HEK293 (cell line): ENCODE measurements at regions not wholly inside any gene's neighbourhood (a gene's known extent, or its start where the extent isn't known, plus 50 kb on each side); places are given as distances from the start of the nearest gene placed in this dataset.

Experiments
- BCL11B ChIP-seq: fragments of 450-650 bp; formaldehyde crosslinking; IDR thresholded peaks from 2 replicates; pipeline ENCODE4 v1.5.1; 2016; ENCODE audit warnings: low read depth, missing biosample characterization, missing genetic modification characterization
- CTCF ChIP-seq: fragments of 450-650 bp; formaldehyde crosslinking; IDR thresholded peaks from 2 replicates; pipeline ENCODE4 v1.5.1; 2016; ENCODE audit warnings: missing biosample characterization, missing genetic modification characterization
- PRDM1 ChIP-seq: fragments of 450-650 bp; formaldehyde crosslinking; IDR thresholded peaks from 2 replicates; pipeline ENCODE4; 2016; ENCODE audit warnings: missing biosample characterization, missing genetic modification characterization
- PRDM10 ChIP-seq: fragments of 450-650 bp; formaldehyde crosslinking; IDR thresholded peaks from 2 replicates; pipeline ENCODE4 v1.5.1; 2016; ENCODE audit warnings: missing biosample characterization, missing genetic modification characterization
- REST ChIP-seq: fragments of 450-650 bp; formaldehyde crosslinking; IDR thresholded peaks from 2 replicates; pipeline ENCODE4 v1.5.1; 2016; ENCODE audit warnings: missing biosample characterization, missing genetic modification characterization
- TCF7L2 ChIP-seq: IDR thresholded peaks from 2 replicates; pipeline ENCODE4 v1.6.1; 2011; ENCODE audit warnings: low read depth, mild to moderate bottlenecking, inconsistent platforms, low read length, moderate library complexity, borderline replicate concordance
- YY1 ChIP-seq: fragments of 450-650 bp; formaldehyde crosslinking; IDR thresholded peaks from 2 replicates; pipeline ENCODE4 v1.5.1; 2018; ENCODE audit warnings: missing biosample characterization, missing genetic modification characterization
- ZNF175 ChIP-seq: fragments of 450-650 bp; formaldehyde crosslinking; IDR thresholded peaks from 2 replicates; pipeline ENCODE4 v1.5.1; 2016; ENCODE audit warnings: missing biosample characterization, missing genetic modification characterization
- ZNF692 ChIP-seq: fragments of 450-650 bp; formaldehyde crosslinking; IDR thresholded peaks from 2 replicates; pipeline ENCODE4 v1.5.1; 2016; ENCODE audit warnings: missing biosample characterization, missing genetic modification characterization
- ZSCAN30 ChIP-seq: fragments of 450-650 bp; IDR thresholded peaks from 2 replicates; pipeline ENCODE4 v1.5.1; 2018; ENCODE audit warnings: missing biosample characterization, mild to moderate bottlenecking, missing genetic modification characterization, moderate library complexity
- TF ChIP-seq, protein P1 (sequence below): fragments of 450-650 bp; formaldehyde crosslinking; IDR thresholded peaks from 2 replicates; pipeline ENCODE4 v1.5.1; 2016; ENCODE audit warnings: missing biosample characterization, missing genetic modification characterization

- TF ChIP-seq CTCF (no peak), REST (no peak), ZNF692 (no peak), PRDM1 (tag by site-specific recombination) (no peak), YY1 (tag by site-specific recombination) (no peak), ZNF175 (tag by site-specific recombination) (no peak), PRDM10 (tag by site-specific recombination) (no peak), BCL11B (no peak), ZSCAN30 (tag by site-specific recombination) (no peak), TCF7L2 (no peak)
- TF ChIP-seq, protein P1, sequence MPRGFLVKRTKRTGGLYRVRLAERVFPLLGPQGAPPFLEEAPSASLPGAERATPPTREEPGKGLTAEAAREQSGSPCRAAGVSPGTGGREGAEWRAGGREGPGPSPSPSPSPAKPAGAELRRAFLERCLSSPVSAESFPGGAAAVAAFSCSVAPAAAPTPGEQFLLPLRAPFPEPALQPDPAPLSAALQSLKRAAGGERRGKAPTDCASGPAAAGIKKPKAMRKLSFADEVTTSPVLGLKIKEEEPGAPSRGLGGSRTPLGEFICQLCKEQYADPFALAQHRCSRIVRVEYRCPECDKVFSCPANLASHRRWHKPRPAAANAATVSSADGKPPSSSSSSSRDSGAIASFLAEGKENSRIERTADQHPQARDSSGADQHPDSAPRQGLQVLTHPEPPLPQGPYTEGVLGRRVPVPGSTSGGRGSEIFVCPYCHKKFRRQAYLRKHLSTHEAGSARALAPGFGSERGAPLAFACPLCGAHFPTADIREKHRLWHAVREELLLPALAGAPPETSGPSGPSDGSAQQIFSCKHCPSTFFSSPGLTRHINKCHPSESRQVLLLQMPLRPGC: no peak
These were observed 214.1 kb downstream of the HERPUD2 start for GRCh38 chr7:35480806-35481205.
